GM19351 (cell line): ENCODE measurements at regions not wholly inside any gene's neighbourhood (a gene's known extent, or its start where the extent isn't known, plus 50 kb on each side); places are given as distances from the start of the nearest gene placed in this dataset.

Experiments
- ATAC-seq: cut with Tn5 transposase; IDR thresholded peaks from one replicate; pipeline ENCODE4 v1.9.1; 2021; ENCODE audit warnings: mild to moderate bottlenecking, moderate library complexity; ENCODE audit not compliant: unreplicated experiment

- ATAC-seq = no peak
These were observed 292.0 kb downstream of the NFKBIZ start for GRCh38 chr3:102141096-102141927.

- ATAC-seq = no peak
These were observed 292.6 kb downstream of the NFKBIZ start for GRCh38 chr3:102141928-102142239.

- no peak for ATAC-seq
These were observed 292.3 kb upstream of the ZPLD1 start for GRCh38 chr3:102142379-102143060.

GRCh38 chr3:102143536-102143935 lies 291.3 kb upstream of the ZPLD1 start:
- ATAC-seq = no peak

GRCh38 chr3:102144063-102144462 lies 290.8 kb upstream of the ZPLD1 start:
- no peak for ATAC-seq

GRCh38 chr3:102148598-102149337 lies 286.0 kb upstream of the ZPLD1 start:
- no peak for ATAC-seq

GRCh38 chr3:102151935-102152334 lies 282.9 kb upstream of the ZPLD1 start:
- no peak for ATAC-seq

GRCh38 chr3:102156426-102156825 lies 278.4 kb upstream of the ZPLD1 start:
- no peak for ATAC-seq

- no peak for ATAC-seq
These were observed 276.6 kb upstream of the ZPLD1 start for GRCh38 chr3:102158080-102158740.

- no peak for ATAC-seq
These were observed 274.9 kb upstream of the ZPLD1 start for GRCh38 chr3:102159810-102160451.

GRCh38 chr3:102161384-102162006 lies 273.3 kb upstream of the ZPLD1 start:
- ATAC-seq = no peak

GRCh38 chr3:102162251-102162650 lies 272.6 kb upstream of the ZPLD1 start:
- ATAC-seq = no peak

GRCh38 chr3:102163039-102163817 lies 271.6 kb upstream of the ZPLD1 start:
- ATAC-seq = no peak

- ATAC-seq = no peak
These were observed 271.0 kb upstream of the ZPLD1 start for GRCh38 chr3:102163818-102164154.

GRCh38 chr3:102165367-102165766 lies 269.4 kb upstream of the ZPLD1 start:
- ATAC-seq = no peak

- no peak for ATAC-seq
These were observed 264.8 kb upstream of the ZPLD1 start for GRCh38 chr3:102169915-102170479.

GRCh38 chr3:102170545-102170944 lies 264.3 kb upstream of the ZPLD1 start:
- no peak for ATAC-seq

- no peak for ATAC-seq
These were observed 260.5 kb upstream of the ZPLD1 start for GRCh38 chr3:102174312-102174712.

- ATAC-seq = no peak
These were observed 259.9 kb upstream of the ZPLD1 start for GRCh38 chr3:102174832-102175374.
